Prostate gland (tissue), 2 donors: ENCODE measurements at regions not wholly inside any gene's neighbourhood (a gene's known extent, or its start where the extent isn't known, plus 50 kb on each side); places are given as distances from the start of the nearest gene placed in this dataset.

Source experiments
- DNase-seq: peaks from one replicate; pipeline ENCODE4 v3.0.0-alpha.2; 2019; ENCODE audit warnings: low spot score
- H3K27ac ChIP-seq, 2 donors: fragments of 200-600 bp; sonication (generic); 2 replicates each; pipeline ENCODE4 v1.5.1; 2017 to 2019
- H3K27me3 ChIP-seq: fragments of 200-600 bp; sonication (generic); replicated peaks from 2 replicates; pipeline ENCODE4 v1.5.1; 2019; ENCODE audit not compliant: insufficient read depth
- H3K36me3 ChIP-seq, 2 donors: fragments of 200-600 bp; sonication (generic); 1 replicate in 1 of 2; 2 replicates in 1 of 2; pipeline versions ENCODE4 v1.5.1 to v1.8.1; 2017 to 2019
- H3K4me1 ChIP-seq: fragments of 200-600 bp; sonication (generic); replicated peaks from 2 replicates; pipeline ENCODE4 v1.5.1; 2019
- H3K4me3 ChIP-seq, 2 donors: fragments of 200-600 bp; sonication (generic); 2 replicates each; pipeline ENCODE4 v1.5.1; 2017 to 2019
- H3K9me3 ChIP-seq: fragments of 200-600 bp; sonication (generic); 2 replicates; pipeline ENCODE4 v1.5.1; 2017
- POLR2A ChIP-seq: fragments of 450-650 bp; IDR thresholded peaks from one replicate; pipeline ENCODE4 v1.6.1; 2016; ENCODE audit warnings: antibody characterized with exemption, mild to moderate bottlenecking
- POLR2AphosphoS5 ChIP-seq: sonication (generic); formaldehyde crosslinking; IDR thresholded peaks from one replicate; pipeline ENCODE4 v1.6.1; 2017; ENCODE audit warnings: antibody characterized with exemption
- WGBS: methylation state at CpG from one replicate; pipeline ENCODE4 v1.1.5; 2018; 5-methylcytosine and 5-hydroxymethylcytosine counted together
- intact Hi-C: fragments of 100-400 bp; cut with DNase I; formaldehyde crosslinking; loops from one replicate; pipeline ENCODE4 v1.14.2; 2022
- TF ChIP-seq, protein P1 (sequence below), 4 experiments: fragments of 200-600 bp in 2 of 4; fragments of 450-650 bp in 2 of 4; sonication (generic) in 2 of 4; IDR thresholded peaks; 1 replicate in 3 of 4; 2 replicates in 1 of 4; pipeline ENCODE4 v1.5.1; 2016 to 2019; ENCODE audit warnings: antibody characterized with exemption in 4 of 4, mild to moderate bottlenecking in 2 of 4, moderate library complexity in 2 of 4

DNA sequence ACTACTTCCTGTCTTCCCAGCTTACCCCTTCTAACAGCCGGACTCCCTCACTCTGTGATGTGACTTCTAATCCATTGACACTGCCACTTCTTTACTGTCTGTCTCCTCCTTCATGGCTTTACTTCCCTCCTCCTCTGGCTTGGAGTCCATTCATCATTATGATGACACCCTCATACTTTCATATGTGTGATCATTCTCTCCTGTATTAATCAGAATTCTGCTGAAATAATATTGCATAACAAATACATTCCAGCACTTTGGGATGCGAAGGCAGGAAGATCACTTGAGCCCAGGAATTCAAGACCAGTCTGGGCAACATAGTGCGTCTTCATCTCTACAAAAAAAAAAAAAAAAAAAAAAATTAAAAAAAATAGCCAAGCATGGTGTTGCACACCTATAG lies 147.9 kb upstream of the BTBD3 start:
- no peaks in the 10 kb centered on the region for H3K9me3 ChIP-seq
- no peaks in the 10 kb centered on the region for H3K4me1 ChIP-seq
- H3K27ac ChIP-seq = no peak overlapping the region
- no peak overlapping the region for H3K4me3 ChIP-seq
- H3K36me3 ChIP-seq = no peaks in the 10 kb centered on the region
- 96% methylated on average over 3 of the region's 3 CpGs for WGBS
- intact Hi-C loops = no loop called here
- no peaks in the 10 kb centered on the region for H3K27me3 ChIP-seq
- TF ChIP-seq POLR2A = no peak
- TF ChIP-seq POLR2AphosphoS5 = no peak
- TF ChIP-seq, protein P1, sequence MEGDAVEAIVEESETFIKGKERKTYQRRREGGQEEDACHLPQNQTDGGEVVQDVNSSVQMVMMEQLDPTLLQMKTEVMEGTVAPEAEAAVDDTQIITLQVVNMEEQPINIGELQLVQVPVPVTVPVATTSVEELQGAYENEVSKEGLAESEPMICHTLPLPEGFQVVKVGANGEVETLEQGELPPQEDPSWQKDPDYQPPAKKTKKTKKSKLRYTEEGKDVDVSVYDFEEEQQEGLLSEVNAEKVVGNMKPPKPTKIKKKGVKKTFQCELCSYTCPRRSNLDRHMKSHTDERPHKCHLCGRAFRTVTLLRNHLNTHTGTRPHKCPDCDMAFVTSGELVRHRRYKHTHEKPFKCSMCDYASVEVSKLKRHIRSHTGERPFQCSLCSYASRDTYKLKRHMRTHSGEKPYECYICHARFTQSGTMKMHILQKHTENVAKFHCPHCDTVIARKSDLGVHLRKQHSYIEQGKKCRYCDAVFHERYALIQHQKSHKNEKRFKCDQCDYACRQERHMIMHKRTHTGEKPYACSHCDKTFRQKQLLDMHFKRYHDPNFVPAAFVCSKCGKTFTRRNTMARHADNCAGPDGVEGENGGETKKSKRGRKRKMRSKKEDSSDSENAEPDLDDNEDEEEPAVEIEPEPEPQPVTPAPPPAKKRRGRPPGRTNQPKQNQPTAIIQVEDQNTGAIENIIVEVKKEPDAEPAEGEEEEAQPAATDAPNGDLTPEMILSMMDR (IDR thresholded peaks at IDR 0.05) = no peak
- no peak for DNase-seq

DNA sequence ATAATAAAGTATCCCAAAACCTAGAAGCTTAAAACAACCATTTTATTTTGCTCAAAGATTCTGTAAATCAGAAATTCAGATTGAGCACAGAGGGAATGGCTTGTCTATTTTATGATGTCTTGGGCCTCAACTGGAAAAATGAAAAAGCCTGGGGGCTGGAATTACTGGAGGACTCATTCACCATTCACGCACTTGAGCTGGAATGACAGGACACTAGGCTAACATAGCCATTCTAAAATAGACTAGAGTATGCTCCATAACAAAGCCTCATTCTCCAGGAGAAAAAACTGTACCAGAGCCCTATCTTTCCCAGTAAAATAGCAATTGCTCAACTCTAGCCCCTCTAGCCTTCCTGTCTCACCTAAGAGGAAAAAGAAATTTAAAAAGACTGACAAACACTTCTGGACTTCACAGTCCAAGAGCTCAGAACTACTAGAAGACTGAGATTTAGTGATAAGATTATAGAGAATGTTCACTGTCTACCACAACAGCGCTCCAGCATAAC lies 145.4 kb upstream of the BTBD3 start:
- WGBS = 93% methylated on average over 2 of the region's 2 CpGs
- no peak overlapping the region for H3K4me3 ChIP-seq
- no peak for TF ChIP-seq POLR2A
- no peaks in the 10 kb centered on the region for H3K9me3 ChIP-seq
- no peaks in the 10 kb centered on the region for H3K4me1 ChIP-seq
- H3K36me3 ChIP-seq = no peaks in the 10 kb centered on the region
- intact Hi-C loops = no loop called here
- no peaks in the 10 kb centered on the region for H3K27me3 ChIP-seq
- no peak for DNase-seq
- no peak overlapping the region for H3K27ac ChIP-seq

DNA sequence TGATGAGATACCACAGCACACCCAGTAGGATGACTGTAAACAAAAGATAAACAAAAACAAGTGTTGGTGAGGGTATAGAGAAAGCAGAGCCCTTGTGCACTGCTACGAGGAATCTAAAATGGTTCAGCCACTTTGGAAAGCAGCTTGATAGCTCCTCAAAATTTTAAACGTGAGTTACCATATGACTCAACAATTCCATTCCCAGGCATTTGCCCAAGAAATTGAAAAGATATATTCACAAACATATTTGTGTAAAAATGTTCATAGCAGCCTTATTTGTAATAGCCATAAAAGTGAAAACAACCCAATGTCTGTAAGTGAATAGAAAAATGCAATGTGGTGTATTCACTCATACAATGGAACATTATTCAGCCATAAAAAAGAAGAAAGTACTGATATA lies 141.0 kb upstream of the BTBD3 start:
- H3K9me3 ChIP-seq = no peaks in the 10 kb centered on the region

DNA sequence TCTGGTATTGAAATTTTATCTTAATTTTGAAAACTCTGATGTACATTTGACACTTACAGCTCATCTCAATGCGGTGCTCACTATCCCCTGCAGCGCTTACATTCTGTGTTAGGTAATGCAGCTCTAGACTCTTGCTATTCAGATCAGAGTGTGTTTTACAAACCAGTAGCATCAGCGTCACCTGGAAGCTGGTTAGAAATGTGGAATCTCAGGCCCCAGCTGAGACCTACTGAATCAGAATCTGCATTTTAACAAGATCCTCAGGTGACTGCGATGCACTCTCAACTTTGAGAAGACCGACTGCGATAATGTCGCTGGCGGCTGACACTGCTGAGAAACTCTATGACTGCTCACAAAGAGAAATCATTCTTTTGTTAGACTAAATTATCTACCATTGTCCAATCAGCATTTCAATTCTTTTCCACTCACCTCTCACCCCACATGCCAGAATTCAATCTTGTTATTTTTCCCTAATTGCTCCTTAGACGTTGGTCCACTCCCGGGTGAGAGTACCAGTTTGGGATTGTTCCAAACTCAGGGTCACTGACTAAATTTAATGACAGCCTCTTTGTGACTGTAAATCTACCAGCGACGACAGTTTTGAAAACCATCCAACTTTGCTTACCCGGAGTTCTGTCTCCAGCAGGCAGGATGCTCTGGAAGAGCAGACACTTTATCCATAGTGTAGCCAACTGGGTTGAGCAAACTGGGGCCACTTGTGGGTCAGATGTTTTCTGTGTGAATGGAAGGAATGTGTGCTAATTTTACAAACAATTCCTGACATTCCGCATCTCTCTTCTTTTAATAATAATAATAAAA lies 140.1 kb upstream of the BTBD3 start:
- no peaks in the 10 kb centered on the region for H3K27me3 ChIP-seq

More for the DNA sequence above, 141.0 kb upstream of the BTBD3 start:
- intact Hi-C loops = no loop called here
- no peak for DNase-seq
- Histone ChIP-seq H3K4me3 (no peak overlapping the region), H3K27me3 (no peaks in the 10 kb centered on the region), H3K4me1 (no peaks in the 10 kb centered on the region), H3K27ac (no peak overlapping the region), H3K36me3 (no peaks in the 10 kb centered on the region)
- no peak for TF ChIP-seq POLR2AphosphoS5
- TF ChIP-seq, protein P1 (IDR thresholded peaks at IDR 0.05) = no peak
- no peak for TF ChIP-seq POLR2A
- 85% methylated on average over 2 of the region's 2 CpGs for WGBS

DNA sequence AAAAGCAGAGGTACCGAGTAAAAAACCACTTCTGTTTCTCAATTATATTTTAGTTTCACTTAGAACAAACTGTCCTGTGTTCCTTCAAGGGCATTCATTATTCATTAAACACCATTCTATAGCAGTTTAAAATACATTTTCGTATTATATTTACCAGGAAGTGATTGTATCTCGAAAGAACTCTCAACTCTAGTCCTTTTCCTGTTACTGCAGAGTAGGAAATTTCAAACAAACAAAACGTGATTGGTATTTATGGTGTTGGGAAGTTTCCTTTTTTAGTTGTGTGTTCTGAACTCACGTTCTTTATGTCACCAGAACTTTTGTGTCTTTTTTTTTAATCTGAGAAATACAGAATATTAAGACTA lies 139.5 kb upstream of the BTBD3 start:
- intact Hi-C loops = no loop called here
- H3K9me3 ChIP-seq = no peaks in the 10 kb centered on the region
- no peaks in the 10 kb centered on the region for H3K36me3 ChIP-seq
- no peak overlapping the region for H3K4me3 ChIP-seq
- H3K4me1 ChIP-seq = no peaks in the 10 kb centered on the region
- no peak overlapping the region for H3K27ac ChIP-seq
- H3K27me3 ChIP-seq = no peaks in the 10 kb centered on the region
- 24% methylated on average over 5 of the region's 5 CpGs for WGBS
- DNase-seq = no peak
- TF ChIP-seq, protein P1 (IDR thresholded peaks at IDR 0.05) = no peak
- TF ChIP-seq POLR2AphosphoS5 = no peak
- no peak for TF ChIP-seq POLR2A

More for the DNA sequence above, 140.1 kb upstream of the BTBD3 start:
- H3K9me3 ChIP-seq = no peaks in the 10 kb centered on the region
- no peak for DNase-seq
- H3K4me3 ChIP-seq = no peak overlapping the region
- 54% methylated on average over 14 of the region's 14 CpGs for WGBS
- TF ChIP-seq POLR2AphosphoS5 (no peak), POLR2A (no peak)
- TF ChIP-seq, protein P1 (IDR thresholded peaks at IDR 0.05) = no peak
- no peaks in the 10 kb centered on the region for H3K4me1 ChIP-seq
- H3K36me3 ChIP-seq = no peaks in the 10 kb centered on the region
- H3K27ac ChIP-seq = no peak overlapping the region
- intact Hi-C loops = no loop called here
